Dendritic cell treated with granulocyte-macrophage colony-stimulating factor and Interleukin-4, amounts not matched to agents 40 ng/mL and 50 ng/mL, for 4 days (primary cell): ENCODE measurements at regions not wholly inside any gene's neighbourhood (a gene's known extent, or its start where the extent isn't known, plus 50 kb on each side); places are given as distances from the start of the nearest gene placed in this dataset.
"Not testable (repeated sequence)": the region's sequence is repeated elsewhere in the genome, so short reads cannot be mapped to it uniquely, and the experiment has no call there.

Source experiments
- H3K27ac Mint-ChIP-seq: one replicate; pipeline ENCODE4 v1.8.0; 2022; ENCODE audit warnings: mild to moderate bottlenecking, mixed read lengths
- H3K27me3 Mint-ChIP-seq: one replicate; pipeline ENCODE4 v1.8.0; 2022; ENCODE audit warnings: mild to moderate bottlenecking, mixed read lengths
- H3K36me3 Mint-ChIP-seq: one replicate; pipeline ENCODE4 v1.8.0; 2022; ENCODE audit warnings: low read depth, mixed read lengths
- H3K4me1 Mint-ChIP-seq: one replicate; pipeline ENCODE4 v1.8.0; 2022; ENCODE audit warnings: low read depth, mixed read lengths
- H3K4me3 Mint-ChIP-seq: one replicate; pipeline ENCODE4 v1.8.0; 2022; ENCODE audit warnings: mild to moderate bottlenecking, moderate library complexity, mixed read lengths
- H3K9me3 Mint-ChIP-seq: one replicate; pipeline ENCODE4 v1.8.0; 2022; ENCODE audit warnings: mixed read lengths
- intact Hi-C: fragments of 100-400 bp; cut with micrococcal nuclease; formaldehyde crosslinking; loops from one replicate; pipeline ENCODE4 v1.15.0; 2022

- intact Hi-C loops: no loop called here
- Mint-ChIP-seq H3K9me3 (peaks cover 12% of the 10 kb centered on the region), H3K27ac (no peak overlapping the region), H3K4me1 (no peaks in the 10 kb centered on the region), H3K36me3 (no peaks in the 10 kb centered on the region), H3K4me3 (no peak overlapping the region), H3K27me3 (no peaks in the 10 kb centered on the region)
These were observed 1092.6 kb upstream of the PCDH10 start for GRCh38 chr4:132056496-132056895.

- Mint-ChIP-seq H3K36me3 (no peaks in the 10 kb centered on the region), H3K4me3 (no peak overlapping the region), H3K9me3 (peaks cover 24% of the 10 kb centered on the region), H3K4me1 (no peaks in the 10 kb centered on the region), H3K27me3 (no peaks in the 10 kb centered on the region), H3K27ac (no peak overlapping the region)
- intact Hi-C loops: no loop called here
These were observed 1089.9 kb upstream of the PCDH10 start for GRCh38 chr4:132059227-132059626.

GRCh38 chr4:132062611-132063239, 1086.4 kb upstream of the PCDH10 start:
- Mint-ChIP-seq H3K4me3 (no peak overlapping the region), H3K27me3 (no peaks in the 10 kb centered on the region), H3K9me3 (peaks cover 24% of the 10 kb centered on the region), H3K27ac (no peak overlapping the region), H3K4me1 (no peaks in the 10 kb centered on the region), H3K36me3 (no peaks in the 10 kb centered on the region)
- intact Hi-C loops: no loop called here

DNA sequence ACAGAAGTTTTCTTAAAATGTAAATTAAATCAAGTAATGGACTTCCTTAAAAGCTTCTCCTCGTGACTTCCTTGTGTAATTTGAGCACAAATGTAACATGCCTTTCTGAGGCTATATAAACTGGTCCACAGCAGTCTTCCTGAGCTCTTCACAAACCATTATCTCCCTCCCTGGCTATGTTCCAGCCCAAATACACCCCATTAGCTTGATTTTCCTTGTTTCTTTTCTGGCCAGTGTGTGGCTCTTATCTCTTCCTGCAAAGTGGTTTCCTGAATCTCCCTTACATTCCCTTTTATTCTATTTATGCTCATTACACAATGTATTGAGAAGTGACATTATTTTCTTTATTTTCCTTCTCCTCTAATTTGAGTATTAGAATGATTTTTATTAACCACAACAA, 1085.3 kb upstream of the PCDH10 start:
- H3K27me3 Mint-ChIP-seq: no peaks in the 10 kb centered on the region
- peaks cover 18% of the 10 kb centered on the region for H3K9me3 Mint-ChIP-seq
- no peak overlapping the region for H3K4me3 Mint-ChIP-seq
- no peaks in the 10 kb centered on the region for H3K36me3 Mint-ChIP-seq
- H3K27ac Mint-ChIP-seq: no peak overlapping the region
- intact Hi-C loops: no loop called here
- H3K4me1 Mint-ChIP-seq: no peaks in the 10 kb centered on the region

DNA sequence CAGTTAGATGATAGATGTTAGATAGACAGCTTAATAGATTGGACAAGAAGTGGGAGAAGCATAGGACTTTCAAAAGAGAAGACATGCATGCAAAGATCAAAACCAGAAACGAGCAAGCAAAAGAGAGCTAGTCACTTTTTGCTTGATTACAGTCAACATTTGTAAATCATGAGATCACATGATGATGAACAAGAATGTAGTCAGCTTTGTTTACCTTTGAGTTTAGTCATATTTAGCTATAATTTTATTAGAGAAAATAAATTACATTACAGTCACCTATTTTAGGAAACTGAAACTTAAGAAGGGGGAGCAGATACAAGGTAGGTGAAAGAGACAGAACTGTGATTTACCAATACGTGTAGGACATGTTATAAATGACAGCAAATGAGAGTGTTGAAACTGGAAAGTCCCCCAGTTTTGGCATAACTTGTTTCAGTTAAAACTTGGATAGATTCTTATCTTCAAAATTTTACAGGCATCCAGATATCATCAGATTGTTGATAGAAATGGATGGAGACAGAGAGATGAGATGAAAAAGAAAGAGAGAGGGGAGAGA, 1083.1 kb upstream of the PCDH10 start:
- intact Hi-C loops: no loop called here
- Mint-ChIP-seq H3K4me3 (no peak overlapping the region), H3K36me3 (no peaks in the 10 kb centered on the region), H3K4me1 (no peaks in the 10 kb centered on the region), H3K27ac (no peak overlapping the region), H3K27me3 (no peaks in the 10 kb centered on the region), H3K9me3 (peaks cover 12% of the 10 kb centered on the region)

- Mint-ChIP-seq H3K27ac (no peak overlapping the region), H3K36me3 (no peaks in the 10 kb centered on the region), H3K4me1 (no peaks in the 10 kb centered on the region), H3K27me3 (no peaks in the 10 kb centered on the region), H3K9me3 (no peaks in the 10 kb centered on the region), H3K4me3 (no peak overlapping the region)
- intact Hi-C loops: no loop called here
These were observed 1077.3 kb upstream of the PCDH10 start for GRCh38 chr4:132071815-132072214.

GRCh38 chr4:132076829-132077228, 1072.3 kb upstream of the PCDH10 start:
- Mint-ChIP-seq H3K36me3 (no peaks in the 10 kb centered on the region), H3K27me3 (no peaks in the 10 kb centered on the region), H3K4me1 (no peaks in the 10 kb centered on the region), H3K9me3 (no peaks in the 10 kb centered on the region), H3K27ac (no peak overlapping the region), H3K4me3 (no peak overlapping the region)
- intact Hi-C loops: no loop called here

DNA sequence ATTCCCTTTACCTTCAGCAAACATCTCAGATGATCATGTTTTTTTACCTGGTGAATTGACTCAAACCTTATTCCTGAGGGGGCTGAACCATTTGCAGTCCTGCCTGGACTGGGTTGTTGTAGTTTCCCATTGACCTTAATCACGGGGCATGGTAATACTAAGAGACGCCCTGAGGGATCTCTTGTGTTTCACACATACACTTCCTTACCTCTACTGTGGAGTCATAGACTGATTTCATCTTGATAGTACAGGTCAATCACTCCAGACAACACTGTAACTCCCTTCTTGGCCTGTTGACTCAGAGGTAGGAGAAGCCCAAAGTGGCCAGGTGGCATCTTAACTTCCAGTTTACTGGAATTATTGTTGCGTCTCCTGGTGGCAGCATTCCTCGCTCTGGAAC, 1064.0 kb upstream of the PCDH10 start:
- H3K4me1 Mint-ChIP-seq: no peaks in the 10 kb centered on the region
- H3K4me3 Mint-ChIP-seq: no peak overlapping the region
- intact Hi-C loops: no loop called here
- no peaks in the 10 kb centered on the region for H3K27me3 Mint-ChIP-seq
- peaks cover 21% of the 10 kb centered on the region for H3K9me3 Mint-ChIP-seq
- no peaks in the 10 kb centered on the region for H3K36me3 Mint-ChIP-seq
- no peak overlapping the region for H3K27ac Mint-ChIP-seq

DNA sequence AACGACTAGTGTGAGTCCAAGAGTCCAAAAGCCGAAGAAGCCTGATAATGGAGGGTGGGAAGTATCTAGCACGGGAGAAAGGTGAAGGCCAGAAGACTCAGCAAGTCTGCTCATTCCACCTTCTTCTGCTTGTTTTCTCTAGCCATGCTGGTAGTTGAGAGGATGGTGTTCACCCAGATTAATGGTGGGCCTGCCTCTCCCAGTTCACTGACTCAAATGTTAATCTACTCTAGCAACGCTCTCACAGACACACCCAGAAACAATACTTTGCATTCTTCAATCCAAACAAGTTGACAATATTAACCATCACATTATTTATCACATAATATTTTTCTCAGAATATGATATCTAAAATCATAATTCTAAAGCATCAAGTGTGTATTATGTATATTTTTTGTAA, 1055.1 kb upstream of the PCDH10 start:
- no peak overlapping the region for H3K27ac Mint-ChIP-seq
- H3K4me1 Mint-ChIP-seq: no peaks in the 10 kb centered on the region
- intact Hi-C loops: no loop called here
- peaks cover 34% of the 10 kb centered on the region for H3K9me3 Mint-ChIP-seq
- no peak overlapping the region for H3K4me3 Mint-ChIP-seq
- no peaks in the 10 kb centered on the region for H3K36me3 Mint-ChIP-seq
- no peaks in the 10 kb centered on the region for H3K27me3 Mint-ChIP-seq

DNA sequence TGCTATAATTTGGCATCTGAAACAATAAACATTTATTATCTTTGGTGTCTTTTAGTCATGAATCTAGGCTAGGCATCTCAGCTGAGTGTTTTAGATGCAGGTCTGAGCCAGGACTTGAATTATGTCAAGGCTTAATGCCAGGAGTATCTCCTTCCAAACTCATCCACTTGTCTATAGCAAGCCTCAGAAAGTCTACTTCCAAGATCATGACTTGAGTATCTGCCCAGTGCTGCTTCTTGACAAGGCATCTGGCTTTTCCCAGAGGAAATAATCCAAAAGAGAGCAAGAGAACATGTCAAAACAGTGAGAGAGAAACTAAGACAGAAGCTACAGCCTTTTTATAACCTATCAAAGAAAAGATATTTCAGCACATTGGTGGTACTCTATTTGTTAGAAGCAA, 1052.1 kb upstream of the PCDH10 start:
- Mint-ChIP-seq H3K4me1 (no peaks in the 10 kb centered on the region), H3K4me3 (no peak overlapping the region), H3K27me3 (no peaks in the 10 kb centered on the region), H3K36me3 (no peaks in the 10 kb centered on the region), H3K27ac (no peak overlapping the region), H3K9me3 (peaks cover 12% of the 10 kb centered on the region)
- intact Hi-C loops: no loop called here

DNA sequence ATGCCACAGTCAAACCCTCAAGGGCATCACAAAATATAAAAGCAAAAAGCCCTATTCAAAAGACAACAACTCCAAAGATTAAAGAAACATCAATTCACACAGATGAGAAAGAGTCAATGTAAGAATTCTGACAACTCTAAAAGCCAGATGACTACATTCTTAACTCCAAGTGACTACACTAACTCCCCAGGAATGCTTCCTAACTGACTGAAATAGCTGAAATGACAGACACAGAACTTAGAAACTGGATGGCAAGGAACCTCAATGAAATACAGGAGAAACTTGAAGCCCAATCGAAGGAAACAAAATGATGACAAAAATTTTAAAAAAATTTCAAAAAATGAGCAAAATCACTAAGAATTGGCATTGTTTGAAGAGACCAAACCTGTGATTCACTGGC, 1047.6 kb upstream of the PCDH10 start:
- Mint-ChIP-seq H3K27me3 (no peaks in the 10 kb centered on the region), H3K36me3 (no peaks in the 10 kb centered on the region), H3K9me3 (peaks cover 18% of the 10 kb centered on the region), H3K4me1 (no peaks in the 10 kb centered on the region), H3K4me3 (no peak overlapping the region), H3K27ac (no peak overlapping the region)
- intact Hi-C loops: no loop called here

- Mint-ChIP-seq H3K9me3 (peaks cover 25% of the 10 kb centered on the region), H3K27me3 (no peaks in the 10 kb centered on the region)
These were observed 1040.3 kb upstream of the PCDH10 start for GRCh38 chr4:132108784-132109183.

GRCh38 chr4:132114885-132115284, 1034.2 kb upstream of the PCDH10 start:
- no peak overlapping the region for H3K4me3 Mint-ChIP-seq
- intact Hi-C loops: no loop called here
- H3K9me3 Mint-ChIP-seq: peaks cover 34% of the 10 kb centered on the region
- no peaks in the 10 kb centered on the region for H3K27me3 Mint-ChIP-seq
- H3K36me3 Mint-ChIP-seq: no peaks in the 10 kb centered on the region
- no peaks in the 10 kb centered on the region for H3K4me1 Mint-ChIP-seq
- H3K27ac Mint-ChIP-seq: no peak overlapping the region

More at GRCh38 chr4:132108784-132109183, 1040.3 kb upstream of the PCDH10 start:
- intact Hi-C loops: no loop called here
- H3K4me1 Mint-ChIP-seq: no peaks in the 10 kb centered on the region
- no peak overlapping the region for H3K4me3 Mint-ChIP-seq
- H3K36me3 Mint-ChIP-seq: no peaks in the 10 kb centered on the region
- no peak overlapping the region for H3K27ac Mint-ChIP-seq

DNA sequence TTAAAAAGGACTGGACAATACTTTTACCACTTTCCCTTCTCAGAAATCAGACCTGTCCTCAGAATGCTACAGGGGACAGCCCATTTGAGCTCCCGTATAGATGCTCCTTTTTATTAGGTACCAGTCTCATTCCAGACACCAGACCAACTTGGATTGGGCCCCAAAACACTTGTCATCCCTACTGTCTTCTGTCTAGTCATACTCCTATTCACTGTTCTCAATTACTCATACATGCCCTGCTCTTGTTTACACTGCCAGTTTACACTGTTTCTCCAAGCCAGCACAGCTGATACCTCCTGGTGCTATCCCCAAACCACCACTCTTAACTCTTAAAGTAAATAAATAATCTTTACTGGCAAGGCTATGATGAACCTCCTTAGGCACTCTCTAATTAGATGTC, 1026.4 kb upstream of the PCDH10 start:
- H3K27me3 Mint-ChIP-seq, H3K36me3 Mint-ChIP-seq, H3K27ac Mint-ChIP-seq, intact Hi-C loops, H3K4me3 Mint-ChIP-seq, H3K4me1 Mint-ChIP-seq: not testable (repeated sequence)
- H3K9me3 Mint-ChIP-seq: peaks cover 56% of the 10 kb centered on the region
